ENCODE measurements at regions not wholly inside any gene's neighbourhood (a gene's known extent, or its start where the extent isn't known, plus 50 kb on each side); places are given as distances from the start of the nearest gene placed in this dataset.

GRCh38 chr2:100691846-100692245 lies 128.1 kb upstream of the NPAS2 start:
- TF ChIP-seq EZH2 (IDR thresholded peaks at IDR 0.05): no peak
- no peak for TF ChIP-seq CTCF (IDR thresholded peaks at IDR 0.05)
- no peak for TF ChIP-seq EZH2phosphoT487 (IDR thresholded peaks at IDR 0.05)
